T-helper 1 cell treated with Interleukin-12 subunit alpha and Interleukin-12 subunit beta and Interleukin-4 antibody, amounts not matched to agents 30 μg/mL and 1 μg/mL, for 36 hours (primary cell): ENCODE measurements at regions not wholly inside any gene's neighbourhood (a gene's known extent, or its start where the extent isn't known, plus 50 kb on each side); places are given as distances from the start of the nearest gene placed in this dataset.
"Not testable (repeated sequence)": the region's sequence is repeated elsewhere in the genome, so short reads cannot be mapped to it uniquely, and the experiment has no call there.

Experiments used
- H3K27ac Mint-ChIP-seq: one replicate; pipeline ENCODE4 v1.8.0; 2021; ENCODE audit warnings: mild to moderate bottlenecking, mixed read lengths
- H3K27me3 Mint-ChIP-seq: one replicate; pipeline ENCODE4 v1.8.0; 2021; ENCODE audit warnings: low read depth, mixed read lengths
- H3K36me3 Mint-ChIP-seq: one replicate; pipeline ENCODE4 v1.8.0; 2021; ENCODE audit warnings: low read depth, mixed read lengths
- H3K4me1 Mint-ChIP-seq: one replicate; pipeline ENCODE4 v1.8.0; 2021; ENCODE audit warnings: low read depth, mixed read lengths
- H3K4me3 Mint-ChIP-seq: one replicate; pipeline ENCODE4 v1.8.0; 2021; ENCODE audit warnings: mild to moderate bottlenecking, moderate library complexity, mixed read lengths
- H3K9me3 Mint-ChIP-seq: one replicate; pipeline ENCODE4 v1.8.0; 2021; ENCODE audit warnings: mixed read lengths

- no peak overlapping the region for H3K4me3 Mint-ChIP-seq
- H3K27ac Mint-ChIP-seq = no peak overlapping the region
- H3K36me3 Mint-ChIP-seq = no peaks in the 10 kb centered on the region
- H3K9me3 Mint-ChIP-seq = peaks cover 14% of the 10 kb centered on the region
- H3K4me1 Mint-ChIP-seq = no peaks in the 10 kb centered on the region
- no peaks in the 10 kb centered on the region for H3K27me3 Mint-ChIP-seq
Observed at GRCh38 chr3:84727616-84728015, 231.2 kb upstream of the CADM2 start.

GRCh38 chr3:84734731-84735130 lies 224.1 kb upstream of the CADM2 start:
- peaks cover 13% of the 10 kb centered on the region for H3K9me3 Mint-ChIP-seq

GRCh38 chr3:84738086-84738485 lies 220.7 kb upstream of the CADM2 start:
- Mint-ChIP-seq H3K4me3 (no peak overlapping the region), H3K27me3 (no peaks in the 10 kb centered on the region), H3K9me3 (peaks cover 6% of the 10 kb centered on the region), H3K4me1 (no peaks in the 10 kb centered on the region), H3K36me3 (no peaks in the 10 kb centered on the region), H3K27ac (no peak overlapping the region)

More at GRCh38 chr3:84734731-84735130, 224.1 kb upstream of the CADM2 start:
- not testable (repeated sequence) for H3K27me3 Mint-ChIP-seq, H3K36me3 Mint-ChIP-seq, H3K4me1 Mint-ChIP-seq, H3K4me3 Mint-ChIP-seq, H3K27ac Mint-ChIP-seq

GRCh38 chr3:84742915-84743425 lies 215.8 kb upstream of the CADM2 start:
- H3K27me3 Mint-ChIP-seq = no peaks in the 10 kb centered on the region
- no peaks in the 10 kb centered on the region for H3K4me1 Mint-ChIP-seq
- H3K9me3 Mint-ChIP-seq = peaks cover 4% of the 10 kb centered on the region
- H3K27ac Mint-ChIP-seq = no peak overlapping the region
- no peaks in the 10 kb centered on the region for H3K36me3 Mint-ChIP-seq
- H3K4me3 Mint-ChIP-seq = no peak overlapping the region

GRCh38 chr3:84744130-84744529 lies 214.7 kb upstream of the CADM2 start:
- Mint-ChIP-seq H3K27ac (no peak overlapping the region), H3K9me3 (peaks cover 4% of the 10 kb centered on the region), H3K4me1 (no peaks in the 10 kb centered on the region), H3K36me3 (no peaks in the 10 kb centered on the region), H3K27me3 (no peaks in the 10 kb centered on the region), H3K4me3 (no peak overlapping the region)

- Mint-ChIP-seq H3K9me3 (peaks cover 3% of the 10 kb centered on the region), H3K27ac (no peak overlapping the region), H3K4me1 (no peaks in the 10 kb centered on the region), H3K36me3 (no peaks in the 10 kb centered on the region), H3K27me3 (no peaks in the 10 kb centered on the region), H3K4me3 (no peak overlapping the region)
Observed at GRCh38 chr3:84755860-84756259, 202.9 kb upstream of the CADM2 start.

- no peak overlapping the region for H3K27ac Mint-ChIP-seq
- H3K9me3 Mint-ChIP-seq = peaks cover 16% of the 10 kb centered on the region
- H3K4me3 Mint-ChIP-seq = no peak overlapping the region
- no peaks in the 10 kb centered on the region for H3K27me3 Mint-ChIP-seq
- H3K36me3 Mint-ChIP-seq = no peaks in the 10 kb centered on the region
- no peaks in the 10 kb centered on the region for H3K4me1 Mint-ChIP-seq
Observed at GRCh38 chr3:84759361-84759760, 199.4 kb upstream of the CADM2 start.

GRCh38 chr3:84772841-84773240 lies 185.9 kb upstream of the CADM2 start:
- Mint-ChIP-seq H3K36me3 (no peaks in the 10 kb centered on the region), H3K27me3 (no peaks in the 10 kb centered on the region), H3K27ac (no peak overlapping the region), H3K9me3 (peaks cover 26% of the 10 kb centered on the region), H3K4me1 (no peaks in the 10 kb centered on the region), H3K4me3 (no peak overlapping the region)

GRCh38 chr3:84783281-84783680 lies 175.5 kb upstream of the CADM2 start:
- Mint-ChIP-seq H3K27me3 (no peaks in the 10 kb centered on the region), H3K27ac (no peak overlapping the region), H3K9me3 (peaks cover 13% of the 10 kb centered on the region), H3K4me3 (no peak overlapping the region), H3K36me3 (no peaks in the 10 kb centered on the region), H3K4me1 (no peaks in the 10 kb centered on the region)

- Mint-ChIP-seq H3K27me3 (no peaks in the 10 kb centered on the region), H3K4me1 (no peaks in the 10 kb centered on the region), H3K9me3 (peaks cover 14% of the 10 kb centered on the region), H3K27ac (no peak overlapping the region), H3K36me3 (no peaks in the 10 kb centered on the region), H3K4me3 (no peak overlapping the region)
Observed at GRCh38 chr3:84789961-84790360, 168.8 kb upstream of the CADM2 start.

GRCh38 chr3:84806958-84807357 lies 151.8 kb upstream of the CADM2 start:
- Mint-ChIP-seq H3K9me3 (no peaks in the 10 kb centered on the region), H3K36me3 (no peaks in the 10 kb centered on the region), H3K4me3 (no peak overlapping the region), H3K27ac (no peak overlapping the region), H3K27me3 (no peaks in the 10 kb centered on the region), H3K4me1 (no peaks in the 10 kb centered on the region)

GRCh38 chr3:84820126-84820525 lies 138.7 kb upstream of the CADM2 start:
- Mint-ChIP-seq H3K36me3 (no peaks in the 10 kb centered on the region), H3K4me3 (no peak overlapping the region), H3K9me3 (peaks cover 21% of the 10 kb centered on the region), H3K4me1 (no peaks in the 10 kb centered on the region), H3K27me3 (no peaks in the 10 kb centered on the region), H3K27ac (no peak overlapping the region)

- H3K27me3 Mint-ChIP-seq = no peaks in the 10 kb centered on the region
- H3K4me3 Mint-ChIP-seq = no peak overlapping the region
- no peaks in the 10 kb centered on the region for H3K36me3 Mint-ChIP-seq
- no peak overlapping the region for H3K27ac Mint-ChIP-seq
- peaks cover 21% of the 10 kb centered on the region for H3K9me3 Mint-ChIP-seq
- H3K4me1 Mint-ChIP-seq = no peaks in the 10 kb centered on the region
Observed at GRCh38 chr3:84820906-84821305, 137.9 kb upstream of the CADM2 start.

GRCh38 chr3:84825817-84826216 lies 133.0 kb upstream of the CADM2 start:
- Mint-ChIP-seq H3K4me3 (no peak overlapping the region), H3K9me3 (peaks cover 2% of the 10 kb centered on the region), H3K27me3 (no peaks in the 10 kb centered on the region), H3K4me1 (no peaks in the 10 kb centered on the region), H3K36me3 (no peaks in the 10 kb centered on the region), H3K27ac (no peak overlapping the region)

GRCh38 chr3:84830476-84830875 lies 128.3 kb upstream of the CADM2 start:
- Mint-ChIP-seq H3K27me3 (no peaks in the 10 kb centered on the region), H3K9me3 (peaks cover 2% of the 10 kb centered on the region), H3K4me3 (no peak overlapping the region), H3K4me1 (no peaks in the 10 kb centered on the region), H3K27ac (no peak overlapping the region), H3K36me3 (no peaks in the 10 kb centered on the region)

- Mint-ChIP-seq H3K36me3 (no peaks in the 10 kb centered on the region), H3K9me3 (peaks cover 3% of the 10 kb centered on the region), H3K4me3 (no peak overlapping the region), H3K27me3 (no peaks in the 10 kb centered on the region), H3K4me1 (no peaks in the 10 kb centered on the region), H3K27ac (no peak overlapping the region)
Observed at GRCh38 chr3:84835366-84835765, 123.4 kb upstream of the CADM2 start.
